H1 (cell line): ENCODE measurements at regions not wholly inside any gene's neighbourhood (a gene's known extent, or its start where the extent isn't known, plus 50 kb on each side); places are given as distances from the start of the nearest gene placed in this dataset.

Experiments
- FOSL1 ChIP-seq: IDR thresholded peaks from 2 replicates; pipeline ENCODE4 v1.6.1; 2011; ENCODE audit warnings: mild to moderate bottlenecking, low read depth, low read length, moderate library complexity; ENCODE audit not compliant: insufficient read depth
- JUN ChIP-seq: IDR thresholded peaks from 2 replicates; pipeline ENCODE4 v1.6.1; 2011; ENCODE audit warnings: low read depth, mild to moderate bottlenecking, improper control_type of control experiment, low read length
- POLR2A ChIP-seq, 2 experiments: IDR thresholded peaks; 1 replicate in 1 of 2; 2 replicates in 1 of 2; pipeline ENCODE4 v1.6.1; 2011; ENCODE audit warnings: low read depth in 2 of 2, low read length in 2 of 2, mild to moderate bottlenecking in 2 of 2; ENCODE audit errors: control extremely low read depth in 1 of 2
- SP2 ChIP-seq: IDR thresholded peaks from 2 replicates; pipeline ENCODE4 v1.6.1; 2012; ENCODE audit warnings: mild to moderate bottlenecking, low read length, inconsistent platforms
- TAF1 ChIP-seq: IDR thresholded peaks from 2 replicates; pipeline ENCODE4 v1.6.1; 2011; ENCODE audit warnings: mild to moderate bottlenecking, low read depth, low read length
- TF ChIP-seq, protein P1 (sequence below), 3 experiments: IDR thresholded peaks; 1 replicate in 2 of 3; 2 replicates in 1 of 3; pipeline versions ENCODE4 v1.5.1 to v1.6.1; 2011; ENCODE audit warnings: low read length in 3 of 3, mild to moderate bottlenecking in 3 of 3, inconsistent platforms in 2 of 3, low read depth in 1 of 3, moderate library complexity in 1 of 3; ENCODE audit not compliant: insufficient read depth in 1 of 3; ENCODE audit errors: control extremely low read depth in 1 of 3
- TF ChIP-seq, protein P2 (sequence below): IDR thresholded peaks from 2 replicates; pipeline ENCODE4 v1.6.1; 2012; ENCODE audit warnings: inconsistent platforms

DNA sequence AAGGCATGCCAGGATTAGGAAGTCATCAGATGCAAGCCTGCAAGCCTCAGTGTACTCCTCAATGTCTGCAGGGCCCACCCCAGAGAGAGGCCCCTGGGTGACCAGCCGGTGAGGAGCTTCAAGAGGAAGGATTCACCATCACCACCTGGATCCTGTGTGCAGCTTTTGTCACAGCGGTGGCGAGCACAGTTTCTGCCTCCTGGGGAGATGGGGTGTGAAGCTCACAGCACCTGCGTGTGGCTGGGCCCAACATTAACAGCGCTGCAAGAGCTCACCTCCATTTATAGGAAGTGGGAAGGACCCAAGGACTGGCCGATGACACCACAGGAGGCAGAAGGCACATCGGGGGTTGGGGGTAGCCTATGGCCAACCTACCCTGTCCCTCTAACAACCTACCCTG lies 235.3 kb downstream of the CTTN start:
- no peak for TF ChIP-seq SP2
- TF ChIP-seq FOSL1 = no peak
- TF ChIP-seq, protein P1, sequence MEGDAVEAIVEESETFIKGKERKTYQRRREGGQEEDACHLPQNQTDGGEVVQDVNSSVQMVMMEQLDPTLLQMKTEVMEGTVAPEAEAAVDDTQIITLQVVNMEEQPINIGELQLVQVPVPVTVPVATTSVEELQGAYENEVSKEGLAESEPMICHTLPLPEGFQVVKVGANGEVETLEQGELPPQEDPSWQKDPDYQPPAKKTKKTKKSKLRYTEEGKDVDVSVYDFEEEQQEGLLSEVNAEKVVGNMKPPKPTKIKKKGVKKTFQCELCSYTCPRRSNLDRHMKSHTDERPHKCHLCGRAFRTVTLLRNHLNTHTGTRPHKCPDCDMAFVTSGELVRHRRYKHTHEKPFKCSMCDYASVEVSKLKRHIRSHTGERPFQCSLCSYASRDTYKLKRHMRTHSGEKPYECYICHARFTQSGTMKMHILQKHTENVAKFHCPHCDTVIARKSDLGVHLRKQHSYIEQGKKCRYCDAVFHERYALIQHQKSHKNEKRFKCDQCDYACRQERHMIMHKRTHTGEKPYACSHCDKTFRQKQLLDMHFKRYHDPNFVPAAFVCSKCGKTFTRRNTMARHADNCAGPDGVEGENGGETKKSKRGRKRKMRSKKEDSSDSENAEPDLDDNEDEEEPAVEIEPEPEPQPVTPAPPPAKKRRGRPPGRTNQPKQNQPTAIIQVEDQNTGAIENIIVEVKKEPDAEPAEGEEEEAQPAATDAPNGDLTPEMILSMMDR (IDR thresholded peaks at IDR 0.05; ENCODE audit: control extremely low read depth in 1 of 3, insufficient read depth in 1 of 3, low read depth in 1 of 3, low read length in 3 of 3) = no peak
- no peak for TF ChIP-seq POLR2A (IDR thresholded peaks at IDR 0.05; ENCODE audit: control extremely low read depth in 1 of 2, low read depth in 2 of 2, low read length in 2 of 2)
- no peak for TF ChIP-seq JUN
- TF ChIP-seq TAF1 = no peak
- TF ChIP-seq, protein P2, sequence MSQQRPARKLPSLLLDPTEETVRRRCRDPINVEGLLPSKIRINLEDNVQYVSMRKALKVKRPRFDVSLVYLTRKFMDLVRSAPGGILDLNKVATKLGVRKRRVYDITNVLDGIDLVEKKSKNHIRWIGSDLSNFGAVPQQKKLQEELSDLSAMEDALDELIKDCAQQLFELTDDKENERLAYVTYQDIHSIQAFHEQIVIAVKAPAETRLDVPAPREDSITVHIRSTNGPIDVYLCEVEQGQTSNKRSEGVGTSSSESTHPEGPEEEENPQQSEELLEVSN = no peak
